ENCODE measurements at regions not wholly inside any gene's neighbourhood (a gene's known extent, or its start where the extent isn't known, plus 50 kb on each side); places are given as distances from the start of the nearest gene placed in this dataset.
"Not testable (repeated sequence)": the region's sequence is repeated elsewhere in the genome, so short reads cannot be mapped to it uniquely, and the experiment has no call there.

DNA sequence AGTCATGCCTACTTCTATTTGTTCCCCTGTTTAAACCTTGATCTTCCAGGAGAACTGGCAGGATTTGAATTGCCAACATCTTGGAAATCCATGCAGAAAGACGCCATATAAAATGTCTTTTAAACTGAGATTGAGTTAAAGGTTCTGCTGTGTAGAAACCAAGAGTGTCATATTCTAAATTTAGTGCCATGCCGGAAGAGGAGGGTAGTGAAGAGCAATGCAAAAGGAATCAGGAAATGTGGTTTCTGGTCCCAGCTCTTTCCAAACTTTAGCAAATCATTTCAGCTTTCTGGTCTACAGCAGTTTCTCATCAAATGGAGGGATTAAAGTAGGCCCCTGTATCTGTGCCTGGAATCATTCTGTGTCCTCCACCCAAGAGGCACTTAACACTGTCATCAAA is 85.7 kb downstream of the BTG1 start:
- CTCF ChIA-PET (ENCODE audit: unreplicated experiment), result no interaction called here
- Histone ChIP-seq H3K4me2 (ENCODE audit: low read length) (no peak overlapping the region), H3K9me2 (ENCODE audit: insufficient read depth, low read length) (no peaks in the 10 kb centered on the region)

GRCh38 chr12:92058664-92059063 is 87.0 kb downstream of the BTG1 start:
- Histone ChIP-seq H3K4me2 (ENCODE audit: low read length) (0 out of 2 replicates have a peak overlapping the region, but pooled peaks have one; percentile 7), H3K9me2 (ENCODE audit: insufficient read depth, low read length) (no peaks in the 10 kb centered on the region), H3K9me3 (ENCODE audit: low read length) (no peaks in the 10 kb centered on the region), H3K4me3 (ENCODE audit: low read depth, low read length, poor library complexity, severe bottlenecking) (no peak overlapping the region), H3K4me1 (ENCODE audit: insufficient read depth, low read length, poor library complexity, severe bottlenecking) (peaks cover 46% of the 10 kb centered on the region), H3K36me3 (ENCODE audit: insufficient read depth, low read length) (0 out of 2 replicates have a peak, but pooled peaks cover 3% of the 10 kb centered on the region), H3K27ac (ENCODE audit: low read depth, low read length, poor library complexity, severe bottlenecking) (peak overlapping the region; percentile 9), H3K79me2 (ENCODE audit: insufficient read depth, low read depth, low read length) (no peaks in the 10 kb centered on the region; the same call in 1 of the 2 replicates), H4K20me1 (ENCODE audit: insufficient read depth, low read length) (no peaks in the 10 kb centered on the region), H2AFZ (ENCODE audit: low read length) (no peak overlapping the region)
- ChIA-PET POLR2A (no interaction called here), CTCF (ENCODE audit: unreplicated experiment) (no interaction called here)
- no TSS peak for BruUV-seq (replicated peaks)
- intact Hi-C loops (cut with micrococcal nuclease; ENCODE audit: unreplicated experiment), result no loop called here
- TF ChIP-seq EZH2phosphoT487 (IDR thresholded peaks at IDR 0.05; ENCODE audit: borderline replicate concordance, low read depth, low read length) (no peak), CTCF (conservative IDR thresholded peaks at IDR 0.05; ENCODE audit: low read length) (no peak)
- DNase-seq (ENCODE audit: low spot score), result no peak

More for the DNA sequence above, 85.7 kb downstream of the BTG1 start:
- Histone ChIP-seq H3K4me3 (ENCODE audit: low read depth, low read length, poor library complexity, severe bottlenecking) (no peak overlapping the region), H2AFZ (ENCODE audit: low read length) (no peak overlapping the region), H4K20me1 (ENCODE audit: insufficient read depth, low read length) (no peaks in the 10 kb centered on the region), H3K4me1 (ENCODE audit: insufficient read depth, low read length, poor library complexity, severe bottlenecking) (peaks cover 59% of the 10 kb centered on the region), H3K79me2 (ENCODE audit: insufficient read depth, low read depth, low read length) (no peaks in the 10 kb centered on the region; the same call in 1 of the 2 replicates), H3K36me3 (ENCODE audit: insufficient read depth, low read length) (0 out of 2 replicates have a peak, but pooled peaks cover 3% of the 10 kb centered on the region), H3K27ac (ENCODE audit: low read depth, low read length, poor library complexity, severe bottlenecking) (no peak overlapping the region), H3K9me3 (ENCODE audit: low read length) (no peaks in the 10 kb centered on the region)
- DNase-seq (ENCODE audit: low spot score), result no peak
- POLR2A ChIA-PET, result interaction anchor here (0.7 to 1.6 kb wide), 4 partner anchors 11 to 100 kb away, joined by 3 to 5 read pairs (median 4); no protein-coding TSS in a partner anchor
- BruUV-seq (replicated peaks), result no TSS peak
- intact Hi-C loops (cut with micrococcal nuclease; ENCODE audit: unreplicated experiment), result no loop called here
- TF ChIP-seq CTCF (conservative IDR thresholded peaks at IDR 0.05; ENCODE audit: low read length), result no peak
- TF ChIP-seq EZH2phosphoT487 (IDR thresholded peaks at IDR 0.05; ENCODE audit: borderline replicate concordance, low read depth, low read length), result no peak

- H3K36me3 ChIP-seq (ENCODE audit: insufficient read depth, low read length); H4K20me1 ChIP-seq (ENCODE audit: insufficient read depth, low read length); H3K4me2 ChIP-seq (ENCODE audit: low read length); H3K9me2 ChIP-seq (ENCODE audit: insufficient read depth, low read length); H3K9me3 ChIP-seq (ENCODE audit: low read length); CTCF ChIA-PET (ENCODE audit: unreplicated experiment); DNase-seq (ENCODE audit: low spot score); H2AFZ ChIP-seq (ENCODE audit: low read length); H3K27ac ChIP-seq (ENCODE audit: low read depth, low read length, poor library complexity, severe bottlenecking); H3K4me3 ChIP-seq (ENCODE audit: low read depth, low read length, poor library complexity, severe bottlenecking); BruUV-seq (replicated peaks); H3K79me2 ChIP-seq (ENCODE audit: insufficient read depth, low read depth, low read length); intact Hi-C loops (cut with micrococcal nuclease; ENCODE audit: unreplicated experiment): not testable (repeated sequence)
- peaks cover 27% of the 10 kb centered on the region for H3K4me1 ChIP-seq (ENCODE audit: insufficient read depth, low read length, poor library complexity, severe bottlenecking)
- POLR2A ChIA-PET, result interaction anchor here (0.6 to 1.3 kb wide), 2 partner anchors 13 to 826 kb away, joined by 3 read pairs; no protein-coding TSS in a partner anchor
These were observed 88.9 kb downstream of the BTG1 start for GRCh38 chr12:92056756-92057155.
